B cell (primary cell): ENCODE measurements at regions not wholly inside any gene's neighbourhood (a gene's known extent, or its start where the extent isn't known, plus 50 kb on each side); places are given as distances from the start of the nearest gene placed in this dataset.

Source experiments
- ATAC-seq: fragments of 200-7000 bp; cut with Tn5 transposase; one replicate; pipeline ENCODE4 v1.10.0; 2021; ENCODE audit warnings: low read depth, mild to moderate bottlenecking, moderate number of reproducible peaks, moderate library complexity
- CTCF ChIA-PET: fragments of 350-600 bp; sonication (Branson Sonifier 250); formaldehyde crosslinking; loops from one replicate; lab custom pipeline; 2021; ENCODE audit warnings: antibody characterized with exemption, inconsistent platforms; lab: Charles Lee
- POLR2A ChIA-PET: fragments of 350-600 bp; sonication (Branson Sonifier 250); formaldehyde crosslinking; loops from one replicate; lab custom pipeline; 2021; ENCODE audit warnings: antibody characterized with exemption; lab: Charles Lee
- DNase-seq: peaks from one replicate; pipeline ENCODE4 v3.0.0; 2013
- H2AFZ ChIP-seq: 2 replicates; pipeline ENCODE4 v1.6.1; 2012; ENCODE audit warnings: mild to moderate bottlenecking, low read depth, low read length; ENCODE audit not compliant: insufficient read depth, poor library complexity, severe bottlenecking
- H3K27ac ChIP-seq, 2 donors: 1 replicate in 1 of 2; 2 replicates in 1 of 2; pipeline ENCODE4 v1.5.1; 2012 to 2013; ENCODE audit warnings: low read length in 2 of 2, mild to moderate bottlenecking in 2 of 2, moderate library complexity in 1 of 2
- H3K27me3 ChIP-seq, 4 experiments: fragments of 200-600 bp in 1 of 4; sonication (generic) in 1 of 4; replicated peaks in 1 of 4; 1 replicate in 2 of 4; 2 replicates in 2 of 4; pipeline versions ENCODE4 v1.6.1 to v1.7.0; 2013 to 2016; ENCODE audit warnings: low read length in 3 of 4, mild to moderate bottlenecking in 2 of 4, mixed read lengths in 1 of 4, moderate library complexity in 1 of 4; ENCODE audit not compliant: insufficient read depth in 4 of 4, control insufficient read depth in 3 of 4; ENCODE audit errors: control extremely low read depth in 1 of 4
- H3K36me3 ChIP-seq, 2 experiments: replicated peaks in 1 of 2; 1 replicate in 1 of 2; 2 replicates in 1 of 2; pipeline versions ENCODE4 v1.6.1 to v1.7.1; 2013; ENCODE audit warnings: low read length in 1 of 2; ENCODE audit not compliant: insufficient read depth in 2 of 2, control insufficient read depth in 1 of 2; ENCODE audit errors: control extremely low read depth in 1 of 2, extremely low read depth in 1 of 2
- H3K4me1 ChIP-seq, 2 donors: fragments of 200-600 bp in 1 of 2; sonication (generic) in 1 of 2; 1 replicate in 1 of 2; 2 replicates in 1 of 2; pipeline versions ENCODE4 v1.5.1 to v1.6.1; 2013 to 2017; ENCODE audit warnings: low read length in 2 of 2; ENCODE audit not compliant: control insufficient read depth in 2 of 2, insufficient read depth in 2 of 2
- H3K4me2 ChIP-seq: replicated peaks from 2 replicates; pipeline ENCODE3; 2012; ENCODE audit warnings: mild to moderate bottlenecking, low read depth, low read length; ENCODE audit not compliant: poor library complexity, severe bottlenecking
- H3K4me3 ChIP-seq, 5 experiments: fragments of 200-600 bp in 1 of 5; sonication (generic) in 1 of 5; 1 replicate in 3 of 5; 2 replicates in 2 of 5; pipeline versions ENCODE4 v1.5.1 to v1.7.0; 2011 to 2016; ENCODE audit warnings: low read length in 4 of 5, mild to moderate bottlenecking in 4 of 5, low read depth in 2 of 5, control low read depth in 1 of 5, moderate library complexity in 1 of 5; ENCODE audit not compliant: insufficient read depth in 1 of 5; ENCODE audit errors: control extremely low read depth in 1 of 5, extremely low read depth in 1 of 5
- H3K79me2 ChIP-seq: fragments of 200-600 bp; sonication (generic); one replicate; pipeline ENCODE4 v1.6.0; 2016; ENCODE audit warnings: low read length; ENCODE audit not compliant: control insufficient read depth, insufficient read depth
- H3K9ac ChIP-seq: fragments of 200-600 bp; sonication (generic); 2 replicates; pipeline ENCODE4 v1.6.1; 2017; ENCODE audit warnings: mild to moderate bottlenecking, low read length, moderate library complexity
- H3K9me3 ChIP-seq, 3 donors: one replicate each; pipeline versions ENCODE4 v1.6.1 to v1.7.1; 2013; ENCODE audit warnings: low read length in 2 of 3; ENCODE audit not compliant: control insufficient read depth in 2 of 3, insufficient read depth in 1 of 3; ENCODE audit errors: control extremely low read depth in 1 of 3
- H4K20me1 ChIP-seq: 2 replicates; pipeline ENCODE4 v1.6.0; 2012; ENCODE audit warnings: mild to moderate bottlenecking, low read length; ENCODE audit not compliant: insufficient read depth, control insufficient read depth, poor library complexity, severe bottlenecking
- H3K27ac Mint-ChIP-seq: one replicate; pipeline ENCODE4 v1.8.0; 2021; ENCODE audit warnings: mixed read lengths
- H3K27me3 Mint-ChIP-seq: one replicate; pipeline ENCODE4 v1.8.0; 2021; ENCODE audit warnings: mixed read lengths
- H3K4me1 Mint-ChIP-seq: one replicate; pipeline ENCODE4 v1.8.0; 2021; ENCODE audit warnings: mixed read lengths
- H3K4me3 Mint-ChIP-seq: one replicate; pipeline ENCODE4 v1.8.0; 2021; ENCODE audit warnings: mixed read lengths
- H3K9me3 Mint-ChIP-seq: one replicate; pipeline ENCODE4 v1.8.0; 2022; ENCODE audit warnings: mixed read lengths; ENCODE audit not compliant: insufficient read depth
- CTCF ChIP-seq: fragments of 200-600 bp; IDR thresholded peaks from one replicate; pipeline ENCODE4 v1.8.0; 2022; ENCODE audit warnings: antibody characterized with exemption, mild to moderate bottlenecking
- EZH2 ChIP-seq: IDR thresholded peaks from 2 replicates; pipeline ENCODE4 v1.6.1; 2012; ENCODE audit warnings: borderline replicate concordance, low read depth, mild to moderate bottlenecking, moderate library complexity, low read length; ENCODE audit not compliant: insufficient read depth, poor library complexity, severe bottlenecking
- WGBS: methylation state at CpG from one replicate; pipeline ENCODE4 v1.1.5; 2013; ENCODE audit warnings: missing lambda C conversion rate; ENCODE audit not compliant: insufficient coverage; 5-methylcytosine and 5-hydroxymethylcytosine counted together
- intact Hi-C: fragments of 100-400 bp; cut with micrococcal nuclease; formaldehyde crosslinking; loops from one replicate; pipeline ENCODE4 v1.10.0; 2022

DNA sequence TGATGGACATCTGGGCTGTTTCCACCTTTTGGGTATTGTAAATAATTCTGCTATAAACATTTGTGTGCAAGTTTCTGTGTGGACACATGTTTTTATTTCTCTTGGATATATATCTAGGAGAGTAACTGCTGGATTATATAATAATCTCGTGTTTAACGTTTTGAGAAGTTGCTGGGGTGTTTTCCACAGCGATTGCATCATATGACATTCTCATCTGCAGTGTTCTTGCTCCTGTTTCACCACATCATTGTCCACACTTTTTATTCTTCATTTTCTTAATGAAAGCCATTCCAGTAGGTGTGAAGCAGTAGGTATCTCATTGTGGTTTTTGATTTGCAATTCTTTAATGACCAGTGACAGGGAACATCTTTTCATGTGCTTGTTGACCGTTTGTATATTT is 56.9 kb upstream of the ALKAL2 start:
- DNase-seq (no peak), ATAC-seq (no peak)
- Mint-ChIP-seq H3K27ac (no peak overlapping the region), H3K9me3 (no peaks in the 10 kb centered on the region), H3K4me1 (peaks cover 30% of the 10 kb centered on the region), H3K4me3 (no peak overlapping the region), H3K27me3 (peaks cover 16% of the 10 kb centered on the region)
- TF ChIP-seq CTCF (no peak), EZH2 (no peak)
- H3K27me3 ChIP-seq = peaks cover 0 to 2% (median 0%) of the 10 kb centered on the region in 4 experiments
- no peaks in the 10 kb centered on the region for H4K20me1 ChIP-seq
- ChIA-PET CTCF (no interaction called here), POLR2A (no interaction called here)
- no peaks in the 10 kb centered on the region for H3K79me2 ChIP-seq
- H3K4me1 ChIP-seq = peaks cover under 1 to 9% of the 10 kb centered on the region in 2 donors
- intact Hi-C loops = no loop called here
- no CpG with 5 or more reads among the region's 4 CpGs for WGBS
- H2AFZ ChIP-seq = no peak overlapping the region
- no peaks in the 10 kb centered on the region for H3K36me3 ChIP-seq
- H3K9ac ChIP-seq = no peak overlapping the region
- no peak overlapping the region for H3K27ac ChIP-seq
- peaks cover 0 to 6% (median 1%) of the 10 kb centered on the region in 3 donors for H3K9me3 ChIP-seq
- H3K4me2 ChIP-seq = no peak overlapping the region
- H3K4me3 ChIP-seq = no peak overlapping the region

DNA sequence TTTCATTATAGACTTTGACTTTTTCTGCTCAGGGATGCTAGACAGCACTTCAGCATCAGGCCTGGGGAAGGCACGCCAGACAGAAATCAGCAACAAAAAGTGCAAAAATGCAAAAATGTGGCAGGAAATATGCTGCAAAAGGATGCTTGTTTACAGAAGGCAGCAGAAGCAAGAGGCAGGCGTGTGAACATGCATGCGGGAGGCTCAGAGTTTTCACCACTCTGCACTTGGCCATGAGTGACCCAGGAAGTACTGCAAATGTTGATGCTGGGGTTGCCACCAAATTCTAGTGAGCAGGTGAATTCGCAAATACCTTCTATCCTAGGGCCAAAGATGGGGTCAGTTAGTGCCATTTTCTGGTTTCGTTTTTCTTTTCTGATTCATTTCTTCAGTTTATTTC is 55.5 kb upstream of the ALKAL2 start:
- Histone ChIP-seq H3K9me3 (peaks cover 2 to 10% (median 8%) of the 10 kb centered on the region in 3 donors), H3K27me3 (no peaks in the 10 kb centered on the region), H3K27ac (no peak overlapping the region), H4K20me1 (no peaks in the 10 kb centered on the region), H3K4me3 (no peak overlapping the region), H3K4me1 (peaks cover 0 to 6% of the 10 kb centered on the region in 2 donors), H2AFZ (peak overlapping the region; percentile 29), H3K9ac (no peak overlapping the region), H3K36me3 (no peaks in the 10 kb centered on the region), H3K4me2 (no peak overlapping the region), H3K79me2 (no peaks in the 10 kb centered on the region)
- H3K27ac Mint-ChIP-seq = peak overlapping the region; percentile 69
- H3K9me3 Mint-ChIP-seq = peaks cover 7% of the 10 kb centered on the region
- ATAC-seq (peak; percentile 24), DNase-seq (no peak)
- no peak for TF ChIP-seq EZH2
- no peak for TF ChIP-seq CTCF
- peaks cover 25% of the 10 kb centered on the region for H3K27me3 Mint-ChIP-seq
- H3K4me1 Mint-ChIP-seq = peaks cover 23% of the 10 kb centered on the region
- ChIA-PET CTCF (no interaction called here), POLR2A (no interaction called here)
- intact Hi-C loops = no loop called here
- peak overlapping the region; percentile 18 for H3K4me3 Mint-ChIP-seq
- WGBS = 63% methylated on average over 3 of the region's 5 CpGs
